C4-2B (cell line): ENCODE measurements at regions not wholly inside any gene's neighbourhood (a gene's known extent, or its start where the extent isn't known, plus 50 kb on each side); places are given as distances from the start of the nearest gene placed in this dataset.

Experiments used
- ZFX ChIP-seq: fragments of 450-650 bp; IDR thresholded peaks from 2 replicates; pipeline ENCODE4 v1.6.1; 2017
- TF ChIP-seq, protein P1 (sequence below): fragments of 450-650 bp; conservative IDR thresholded peaks from 2 replicates; pipeline ENCODE4 v1.5.1; 2017; ENCODE audit warnings: mild to moderate bottlenecking

DNA sequence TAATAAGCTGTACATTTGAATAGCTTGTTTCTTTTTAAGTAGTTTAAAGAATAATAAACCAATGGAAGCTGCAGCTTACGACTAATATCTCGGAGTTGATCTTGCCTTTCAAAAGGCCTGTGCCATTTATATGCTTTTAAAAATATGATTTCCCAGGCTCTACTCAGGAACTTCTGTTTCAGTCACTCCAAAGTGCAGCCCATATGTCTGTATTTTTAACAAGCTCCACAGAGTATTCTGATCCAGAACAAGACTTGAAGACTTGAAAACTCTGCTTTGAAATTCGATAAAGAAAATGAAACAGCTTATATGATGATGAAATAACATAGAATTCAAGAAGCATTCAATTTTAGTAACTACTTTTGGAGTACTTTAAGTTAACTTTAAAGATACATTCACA is 79.1 kb upstream of the PLPPR4 start:
- TF ChIP-seq, protein P1, sequence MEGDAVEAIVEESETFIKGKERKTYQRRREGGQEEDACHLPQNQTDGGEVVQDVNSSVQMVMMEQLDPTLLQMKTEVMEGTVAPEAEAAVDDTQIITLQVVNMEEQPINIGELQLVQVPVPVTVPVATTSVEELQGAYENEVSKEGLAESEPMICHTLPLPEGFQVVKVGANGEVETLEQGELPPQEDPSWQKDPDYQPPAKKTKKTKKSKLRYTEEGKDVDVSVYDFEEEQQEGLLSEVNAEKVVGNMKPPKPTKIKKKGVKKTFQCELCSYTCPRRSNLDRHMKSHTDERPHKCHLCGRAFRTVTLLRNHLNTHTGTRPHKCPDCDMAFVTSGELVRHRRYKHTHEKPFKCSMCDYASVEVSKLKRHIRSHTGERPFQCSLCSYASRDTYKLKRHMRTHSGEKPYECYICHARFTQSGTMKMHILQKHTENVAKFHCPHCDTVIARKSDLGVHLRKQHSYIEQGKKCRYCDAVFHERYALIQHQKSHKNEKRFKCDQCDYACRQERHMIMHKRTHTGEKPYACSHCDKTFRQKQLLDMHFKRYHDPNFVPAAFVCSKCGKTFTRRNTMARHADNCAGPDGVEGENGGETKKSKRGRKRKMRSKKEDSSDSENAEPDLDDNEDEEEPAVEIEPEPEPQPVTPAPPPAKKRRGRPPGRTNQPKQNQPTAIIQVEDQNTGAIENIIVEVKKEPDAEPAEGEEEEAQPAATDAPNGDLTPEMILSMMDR: no peak
- TF ChIP-seq ZFX: no peak
